Endothelial cell of umbilical vein (primary cell): ENCODE measurements at regions not wholly inside any gene's neighbourhood (a gene's known extent, or its start where the extent isn't known, plus 50 kb on each side); places are given as distances from the start of the nearest gene placed in this dataset.

Experiments
- GATA2 ChIP-seq: IDR thresholded peaks from 2 replicates; pipeline ENCODE4 v1.7.0; 2011; ENCODE audit warnings: low read depth, mild to moderate bottlenecking, moderate library complexity, mixed read lengths, low read length; ENCODE audit not compliant: insufficient read length, insufficient read depth
- JUN ChIP-seq: IDR thresholded peaks from 2 replicates; pipeline ENCODE4 v1.6.1; 2011; ENCODE audit warnings: borderline replicate concordance, low read depth; ENCODE audit not compliant: insufficient read length, insufficient read depth
- TF ChIP-seq, protein P1 (sequence below), 2 donors: IDR thresholded peaks; 1 replicate in 1 of 2; 2 replicates in 1 of 2; pipeline ENCODE4 v1.5.1; 2011; ENCODE audit warnings: low read length in 2 of 2, mild to moderate bottlenecking in 2 of 2, moderate library complexity in 2 of 2, control low read depth in 1 of 2, inconsistent platforms in 1 of 2, low read depth in 1 of 2; ENCODE audit not compliant: insufficient read depth in 1 of 2; ENCODE audit errors: extremely low read depth in 1 of 2

GRCh38 chr12:17020765-17021164 lies 414.8 kb upstream of the LMO3 start:
- no peak for TF ChIP-seq JUN
- TF ChIP-seq, protein P1, sequence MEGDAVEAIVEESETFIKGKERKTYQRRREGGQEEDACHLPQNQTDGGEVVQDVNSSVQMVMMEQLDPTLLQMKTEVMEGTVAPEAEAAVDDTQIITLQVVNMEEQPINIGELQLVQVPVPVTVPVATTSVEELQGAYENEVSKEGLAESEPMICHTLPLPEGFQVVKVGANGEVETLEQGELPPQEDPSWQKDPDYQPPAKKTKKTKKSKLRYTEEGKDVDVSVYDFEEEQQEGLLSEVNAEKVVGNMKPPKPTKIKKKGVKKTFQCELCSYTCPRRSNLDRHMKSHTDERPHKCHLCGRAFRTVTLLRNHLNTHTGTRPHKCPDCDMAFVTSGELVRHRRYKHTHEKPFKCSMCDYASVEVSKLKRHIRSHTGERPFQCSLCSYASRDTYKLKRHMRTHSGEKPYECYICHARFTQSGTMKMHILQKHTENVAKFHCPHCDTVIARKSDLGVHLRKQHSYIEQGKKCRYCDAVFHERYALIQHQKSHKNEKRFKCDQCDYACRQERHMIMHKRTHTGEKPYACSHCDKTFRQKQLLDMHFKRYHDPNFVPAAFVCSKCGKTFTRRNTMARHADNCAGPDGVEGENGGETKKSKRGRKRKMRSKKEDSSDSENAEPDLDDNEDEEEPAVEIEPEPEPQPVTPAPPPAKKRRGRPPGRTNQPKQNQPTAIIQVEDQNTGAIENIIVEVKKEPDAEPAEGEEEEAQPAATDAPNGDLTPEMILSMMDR (IDR thresholded peaks at IDR 0.05; ENCODE audit: extremely low read depth in 1 of 2, insufficient read depth in 1 of 2, low read depth in 1 of 2, low read length in 2 of 2) = no peak
- no peak for TF ChIP-seq GATA2
